GM12873 (cell line): ENCODE measurements at regions not wholly inside any gene's neighbourhood (a gene's known extent, or its start where the extent isn't known, plus 50 kb on each side); places are given as distances from the start of the nearest gene placed in this dataset.

Experiments
- CTCF ChIP-seq: IDR thresholded peaks from 2 replicates; pipeline ENCODE4 v1.5.1; 2012; ENCODE audit warnings: low read depth, mild to moderate bottlenecking, moderate library complexity, low read length, control low read depth; ENCODE audit not compliant: insufficient read depth; ENCODE audit errors: missing control alignments

DNA sequence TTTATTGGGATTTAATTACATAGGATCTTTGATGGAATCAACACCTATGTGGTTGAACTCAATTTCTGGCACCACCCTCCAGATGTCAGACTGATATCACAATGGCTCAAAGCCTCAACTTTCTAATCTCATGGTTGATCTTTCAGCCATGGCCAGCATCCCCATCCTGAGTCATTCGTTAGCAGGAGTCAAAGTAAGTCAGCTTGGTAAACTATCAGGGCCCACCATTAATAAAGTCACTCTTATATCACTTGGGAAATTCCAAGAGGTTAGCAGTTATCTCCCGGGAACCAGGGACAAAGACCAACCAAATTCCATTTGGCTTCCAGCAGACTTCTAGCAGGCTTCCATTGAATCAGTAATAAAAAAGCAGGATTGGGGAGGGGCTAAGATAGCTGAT is 50.7 kb upstream of the TNFSF4 start:
- no peak for TF ChIP-seq CTCF

- TF ChIP-seq CTCF, result no peak
These were observed 51.5 kb upstream of the TNFSF4 start for GRCh38 chr1:173258479-173259264.

- no peak for TF ChIP-seq CTCF
These were observed 59.7 kb upstream of the TNFSF4 start for GRCh38 chr1:173266841-173267240.

DNA sequence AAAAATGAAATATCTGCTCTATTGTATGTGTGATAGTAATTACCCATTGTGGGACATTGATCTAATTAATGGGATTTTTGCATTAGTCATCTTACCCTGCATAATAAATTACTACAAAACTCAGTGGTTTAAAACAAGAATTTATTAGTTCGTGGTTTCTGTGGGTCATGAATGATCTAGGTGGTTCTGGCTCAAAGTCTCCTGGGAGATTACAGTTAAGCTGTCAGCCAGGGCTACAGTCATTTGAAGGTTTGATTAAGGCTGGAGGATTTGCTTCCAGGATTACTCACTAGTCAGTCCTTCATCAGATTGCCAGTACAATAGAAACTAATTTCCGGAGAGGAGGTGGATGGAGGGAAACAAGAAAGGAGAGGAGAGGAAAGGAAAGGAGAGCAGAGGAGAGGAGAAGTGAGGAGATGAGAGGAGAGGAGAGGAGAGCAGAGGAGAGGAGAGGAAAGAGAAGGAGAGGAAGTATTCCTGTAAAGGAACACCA is 60.4 kb upstream of the TNFSF4 start:
- TF ChIP-seq CTCF, result no peak

- TF ChIP-seq CTCF, result no peak
These were observed 61.1 kb upstream of the TNFSF4 start for GRCh38 chr1:173268261-173268660.

- TF ChIP-seq CTCF, result no peak
These were observed 61.7 kb upstream of the TNFSF4 start for GRCh38 chr1:173268786-173269277.

DNA sequence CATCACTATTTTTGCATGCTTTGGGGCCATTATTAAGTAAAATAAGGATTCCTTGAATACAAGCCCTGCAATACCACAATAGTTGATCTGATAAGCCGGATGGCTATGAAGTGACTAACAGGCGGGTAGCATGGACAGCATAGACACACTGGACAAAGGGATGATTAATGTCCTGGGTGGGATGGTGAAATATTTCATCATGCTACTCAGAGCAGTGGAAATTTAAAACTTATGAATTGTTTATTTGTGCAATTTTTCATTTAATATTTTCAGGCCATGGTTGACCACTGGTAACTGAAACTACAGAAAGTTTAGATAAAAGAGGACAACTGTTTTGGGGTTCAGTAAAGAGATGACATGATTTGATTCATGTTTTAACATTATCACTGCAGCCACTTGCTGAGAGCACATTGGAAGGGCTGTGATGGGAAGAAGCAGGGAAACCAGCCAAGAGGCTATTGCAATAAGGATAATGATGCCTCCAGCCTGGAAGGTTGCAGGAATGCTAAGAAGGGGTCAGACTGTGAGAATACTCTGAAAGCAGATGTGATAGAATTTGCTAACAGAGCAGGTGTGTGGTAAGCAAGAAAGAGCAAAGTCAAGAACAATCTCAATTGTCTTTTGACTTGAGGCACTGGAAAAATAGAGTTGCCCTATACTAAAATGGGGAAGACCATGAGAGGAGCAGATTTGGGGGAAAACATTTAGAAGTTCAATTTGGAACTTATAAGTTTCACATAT is 62.5 kb upstream of the TNFSF4 start:
- no peak for TF ChIP-seq CTCF
